Liver (tissue), 8 donors: ENCODE measurements at regions not wholly inside any gene's neighbourhood (a gene's known extent, or its start where the extent isn't known, plus 50 kb on each side); places are given as distances from the start of the nearest gene placed in this dataset.

Experiments used
- DNase-seq: peaks from one replicate; pipeline ENCODE4 v3.0.0-alpha.2; 2017; ENCODE audit warnings: low spot score
- H3K27ac ChIP-seq, 2 donors: one replicate each; pipeline ENCODE4 v1.7.0; 2013; ENCODE audit warnings: inconsistent platforms in 2 of 2, low read length in 2 of 2, control low read depth in 1 of 2, low read depth in 1 of 2, mild to moderate bottlenecking in 1 of 2
- H3K27me3 ChIP-seq, 4 donors: one replicate each; pipeline versions ENCODE4 v1.6.1 to v1.7.0; 2013; ENCODE audit warnings: low read length in 3 of 4, inconsistent platforms in 1 of 4, mild to moderate bottlenecking in 1 of 4, moderate library complexity in 1 of 4; ENCODE audit not compliant: control insufficient read depth in 4 of 4, insufficient read depth in 4 of 4
- H3K36me3 ChIP-seq, 4 donors: one replicate each; pipeline versions ENCODE4 v1.6.1 to v1.7.0; 2013; ENCODE audit warnings: low read length in 3 of 4, mild to moderate bottlenecking in 3 of 4, low read depth in 1 of 4, moderate library complexity in 1 of 4; ENCODE audit not compliant: control insufficient read depth in 4 of 4, insufficient read depth in 3 of 4
- H3K4me1 ChIP-seq, 4 donors: one replicate each; pipeline versions ENCODE4 v1.6.1 to v1.7.0; 2013; ENCODE audit warnings: low read length in 3 of 4, mild to moderate bottlenecking in 3 of 4, moderate library complexity in 1 of 4; ENCODE audit not compliant: control insufficient read depth in 4 of 4, insufficient read depth in 4 of 4
- H3K4me3 ChIP-seq, 3 donors: one replicate each; pipeline versions ENCODE4 v1.6.1 to v1.7.0; 2013; ENCODE audit warnings: low read length in 3 of 3, control low read depth in 1 of 3, low read depth in 1 of 3, mild to moderate bottlenecking in 1 of 3
- H3K9ac ChIP-seq, 2 donors: one replicate each; pipeline ENCODE4 v1.7.0; 2013; ENCODE audit warnings: low read length in 2 of 2, mild to moderate bottlenecking in 2 of 2, moderate library complexity in 2 of 2, control low read depth in 1 of 2, low read depth in 1 of 2
- H3K9me3 ChIP-seq, 4 donors: one replicate each; pipeline versions ENCODE4 v1.6.1 to v1.7.0; 2013; ENCODE audit warnings: low read length in 3 of 4; ENCODE audit not compliant: control insufficient read depth in 4 of 4
- ATF3 ChIP-seq: IDR thresholded peaks from 2 replicates; pipeline ENCODE4 v1.6.1; 2016; ENCODE audit warnings: antibody characterized with exemption
- CTCF ChIP-seq: fragments of 150-350 bp; IDR thresholded peaks from 2 replicates; pipeline ENCODE4 v1.5.1; 2017; ENCODE audit warnings: improper control_type of control experiment, low read depth, low read length; ENCODE audit not compliant: missing input control
- EGR1 ChIP-seq, 2 donors: IDR thresholded peaks; 2 replicates each; pipeline ENCODE4 v1.6.1; 2016 to 2018; ENCODE audit warnings: antibody characterized with exemption in 2 of 2, low read depth in 2 of 2
- FOXA1 ChIP-seq: IDR thresholded peaks from 2 replicates; pipeline ENCODE4 v1.6.1; 2016; ENCODE audit warnings: antibody characterized with exemption
- FOXA2 ChIP-seq: IDR thresholded peaks from 2 replicates; pipeline ENCODE4 v1.6.1; 2016; ENCODE audit warnings: antibody characterized with exemption
- GABPA ChIP-seq, 2 donors: IDR thresholded peaks in 1 of 2; conservative IDR thresholded peaks in 1 of 2; 2 replicates each; pipeline ENCODE4 v1.6.1; 2016; ENCODE audit warnings: antibody characterized with exemption in 2 of 2, mild to moderate bottlenecking in 1 of 2, moderate library complexity in 1 of 2
- HNF4A ChIP-seq, 2 donors: conservative IDR thresholded peaks; 2 replicates each; pipeline ENCODE4 v1.6.1; 2016; ENCODE audit warnings: antibody characterized with exemption in 2 of 2, mild to moderate bottlenecking in 2 of 2
- HNF4G ChIP-seq: IDR thresholded peaks from 2 replicates; pipeline ENCODE4 v1.6.1; 2016; ENCODE audit warnings: antibody characterized with exemption
- JUND ChIP-seq, 2 donors: IDR thresholded peaks; 2 replicates each; pipeline ENCODE4 v1.6.1; 2016; ENCODE audit warnings: antibody characterized with exemption in 2 of 2
- MAX ChIP-seq: IDR thresholded peaks from 2 replicates; pipeline ENCODE4 v1.6.1; 2016; ENCODE audit warnings: antibody characterized with exemption
- NR2F2 ChIP-seq: IDR thresholded peaks from 2 replicates; pipeline ENCODE4 v1.6.1; 2016; ENCODE audit warnings: antibody characterized with exemption
- RAD21 ChIP-seq, 2 donors: IDR thresholded peaks; 2 replicates each; pipeline ENCODE4 v1.6.1; 2016; ENCODE audit warnings: antibody characterized with exemption in 2 of 2, mild to moderate bottlenecking in 2 of 2
- RXRA ChIP-seq, 2 donors: IDR thresholded peaks; 2 replicates each; pipeline ENCODE4 v1.6.1; 2017 to 2018; ENCODE audit warnings: antibody characterized with exemption in 2 of 2, mild to moderate bottlenecking in 1 of 2
- SP1 ChIP-seq: IDR thresholded peaks from 2 replicates; pipeline ENCODE4 v1.6.1; 2018; ENCODE audit warnings: antibody characterized with exemption, mild to moderate bottlenecking
- TAF1 ChIP-seq: conservative IDR thresholded peaks from 2 replicates; pipeline ENCODE4 v1.6.1; 2016; ENCODE audit warnings: antibody characterized with exemption, mild to moderate bottlenecking
- YY1 ChIP-seq: IDR thresholded peaks from 2 replicates; pipeline ENCODE4 v1.6.1; 2016; ENCODE audit warnings: antibody characterized with exemption, mild to moderate bottlenecking
- whole genome bisulfite sequencing: extraction: QIAGEN DNeasy Blood & Tissue Kit; methylation state at CpG from one replicate; pipeline ENCODE4 v1.1.7; 2013; 5-methylcytosine and 5-hydroxymethylcytosine counted together
- TF ChIP-seq, protein P1 (sequence below): IDR thresholded peaks from 2 replicates; pipeline ENCODE4 v1.6.1; 2016; ENCODE audit warnings: antibody characterized with exemption, mild to moderate bottlenecking
- TF ChIP-seq, protein P2 (sequence below): IDR thresholded peaks from 2 replicates; pipeline ENCODE4 v1.6.1; 2016; ENCODE audit warnings: antibody characterized with exemption
- donor health status: healthy.
- donor health status: healthy.
- donor health status: healthy.
- donor health status: healthy.
- donor health status: healthy.

- no peak for TF ChIP-seq GABPA (IDR thresholded peaks at IDR 0.05 in 1 of 2, conservative IDR thresholded peaks at IDR 0.05 in 1 of 2)
- TF ChIP-seq HNF4A (conservative IDR thresholded peaks at IDR 0.05): no peak
- TF ChIP-seq RAD21 (IDR thresholded peaks at IDR 0.05): no peak
- TF ChIP-seq YY1: no peak
- no peak for TF ChIP-seq SP1
- TF ChIP-seq, protein P1, sequence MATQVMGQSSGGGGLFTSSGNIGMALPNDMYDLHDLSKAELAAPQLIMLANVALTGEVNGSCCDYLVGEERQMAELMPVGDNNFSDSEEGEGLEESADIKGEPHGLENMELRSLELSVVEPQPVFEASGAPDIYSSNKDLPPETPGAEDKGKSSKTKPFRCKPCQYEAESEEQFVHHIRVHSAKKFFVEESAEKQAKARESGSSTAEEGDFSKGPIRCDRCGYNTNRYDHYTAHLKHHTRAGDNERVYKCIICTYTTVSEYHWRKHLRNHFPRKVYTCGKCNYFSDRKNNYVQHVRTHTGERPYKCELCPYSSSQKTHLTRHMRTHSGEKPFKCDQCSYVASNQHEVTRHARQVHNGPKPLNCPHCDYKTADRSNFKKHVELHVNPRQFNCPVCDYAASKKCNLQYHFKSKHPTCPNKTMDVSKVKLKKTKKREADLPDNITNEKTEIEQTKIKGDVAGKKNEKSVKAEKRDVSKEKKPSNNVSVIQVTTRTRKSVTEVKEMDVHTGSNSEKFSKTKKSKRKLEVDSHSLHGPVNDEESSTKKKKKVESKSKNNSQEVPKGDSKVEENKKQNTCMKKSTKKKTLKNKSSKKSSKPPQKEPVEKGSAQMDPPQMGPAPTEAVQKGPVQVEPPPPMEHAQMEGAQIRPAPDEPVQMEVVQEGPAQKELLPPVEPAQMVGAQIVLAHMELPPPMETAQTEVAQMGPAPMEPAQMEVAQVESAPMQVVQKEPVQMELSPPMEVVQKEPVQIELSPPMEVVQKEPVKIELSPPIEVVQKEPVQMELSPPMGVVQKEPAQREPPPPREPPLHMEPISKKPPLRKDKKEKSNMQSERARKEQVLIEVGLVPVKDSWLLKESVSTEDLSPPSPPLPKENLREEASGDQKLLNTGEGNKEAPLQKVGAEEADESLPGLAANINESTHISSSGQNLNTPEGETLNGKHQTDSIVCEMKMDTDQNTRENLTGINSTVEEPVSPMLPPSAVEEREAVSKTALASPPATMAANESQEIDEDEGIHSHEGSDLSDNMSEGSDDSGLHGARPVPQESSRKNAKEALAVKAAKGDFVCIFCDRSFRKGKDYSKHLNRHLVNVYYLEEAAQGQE: no peak
- no peak for TF ChIP-seq RXRA (IDR thresholded peaks at IDR 0.05)
- TF ChIP-seq FOXA2: no peak
- no peak for TF ChIP-seq MAX
- no peak for TF ChIP-seq CTCF
- TF ChIP-seq HNF4G: no peak
- no peak overlapping the region for H3K27ac ChIP-seq
- H3K9me3 ChIP-seq: no peaks in the 10 kb centered on the region
- no peaks in the 10 kb centered on the region for H3K36me3 ChIP-seq
- H3K4me3 ChIP-seq: no peak overlapping the region
- H3K27me3 ChIP-seq: no peaks in the 10 kb centered on the region
- H3K9ac ChIP-seq: no peak overlapping the region
- DNase-seq: no peak
- 80% methylated on average over 11 of the region's 11 CpGs for WGBS
- H3K4me1 ChIP-seq: no peaks in the 10 kb centered on the region
Observed at GRCh38 chr22:47398491-47398890, 636.0 kb downstream of the TBC1D22A start.

DNA sequence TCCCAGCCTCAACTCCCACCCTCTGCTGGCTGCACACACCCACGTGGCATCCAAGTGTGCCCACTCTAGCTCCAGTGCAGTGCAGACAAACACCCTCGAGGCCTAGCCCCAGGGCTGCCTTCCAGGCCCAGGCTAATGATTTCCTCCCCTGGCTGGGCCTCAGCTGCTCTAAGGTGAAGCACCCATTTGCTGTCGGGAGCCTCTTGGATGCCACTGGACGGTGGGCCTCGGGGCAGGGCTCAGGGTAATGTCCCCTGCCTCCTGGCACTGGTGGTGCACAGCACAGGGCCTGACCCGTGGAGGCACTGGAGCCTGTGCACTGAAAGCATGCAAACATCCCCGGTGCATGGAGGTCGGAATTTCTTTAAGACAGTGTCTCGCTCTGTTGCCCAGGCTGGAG lies 635.2 kb downstream of the TBC1D22A start:
- no peak for DNase-seq

More for the DNA sequence above, 635.2 kb downstream of the TBC1D22A start:
- Histone ChIP-seq H3K4me3 (no peak overlapping the region), H3K9me3 (no peaks in the 10 kb centered on the region), H3K36me3 (no peaks in the 10 kb centered on the region), H3K27ac (no peak overlapping the region), H3K9ac (no peak overlapping the region), H3K4me1 (no peaks in the 10 kb centered on the region), H3K27me3 (no peaks in the 10 kb centered on the region)
- no peak for TF ChIP-seq FOXA1
- no peak for TF ChIP-seq JUND (IDR thresholded peaks at IDR 0.05)
- no peak for TF ChIP-seq MAX
- TF ChIP-seq HNF4G: no peak
- no peak for TF ChIP-seq RAD21 (IDR thresholded peaks at IDR 0.05)
- no peak for TF ChIP-seq TAF1
- no peak for TF ChIP-seq SP1
- TF ChIP-seq, protein P1: no peak
- TF ChIP-seq CTCF: no peak
- no peak for TF ChIP-seq RXRA (IDR thresholded peaks at IDR 0.05)
- TF ChIP-seq NR2F2: no peak
- TF ChIP-seq GABPA (IDR thresholded peaks at IDR 0.05 in 1 of 2, conservative IDR thresholded peaks at IDR 0.05 in 1 of 2): no peak
- no peak for TF ChIP-seq HNF4A (conservative IDR thresholded peaks at IDR 0.05)
- no peak for TF ChIP-seq FOXA2
- TF ChIP-seq ATF3: no peak
- no peak for TF ChIP-seq EGR1 (IDR thresholded peaks at IDR 0.05; ENCODE audit: low read depth in 2 of 2)
- TF ChIP-seq, protein P2, sequence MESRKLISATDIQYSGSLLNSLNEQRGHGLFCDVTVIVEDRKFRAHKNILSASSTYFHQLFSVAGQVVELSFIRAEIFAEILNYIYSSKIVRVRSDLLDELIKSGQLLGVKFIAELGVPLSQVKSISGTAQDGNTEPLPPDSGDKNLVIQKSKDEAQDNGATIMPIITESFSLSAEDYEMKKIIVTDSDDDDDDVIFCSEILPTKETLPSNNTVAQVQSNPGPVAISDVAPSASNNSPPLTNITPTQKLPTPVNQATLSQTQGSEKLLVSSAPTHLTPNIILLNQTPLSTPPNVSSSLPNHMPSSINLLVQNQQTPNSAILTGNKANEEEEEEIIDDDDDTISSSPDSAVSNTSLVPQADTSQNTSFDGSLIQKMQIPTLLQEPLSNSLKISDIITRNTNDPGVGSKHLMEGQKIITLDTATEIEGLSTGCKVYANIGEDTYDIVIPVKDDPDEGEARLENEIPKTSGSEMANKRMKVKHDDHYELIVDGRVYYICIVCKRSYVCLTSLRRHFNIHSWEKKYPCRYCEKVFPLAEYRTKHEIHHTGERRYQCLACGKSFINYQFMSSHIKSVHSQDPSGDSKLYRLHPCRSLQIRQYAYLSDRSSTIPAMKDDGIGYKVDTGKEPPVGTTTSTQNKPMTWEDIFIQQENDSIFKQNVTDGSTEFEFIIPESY: no peak
- TF ChIP-seq YY1: no peak
- whole genome bisulfite sequencing: 73% methylated on average over 9 of the region's 9 CpGs
